Pancreas (tissue), 10 donors: ENCODE measurements at regions not wholly inside any gene's neighbourhood (a gene's known extent, or its start where the extent isn't known, plus 50 kb on each side); places are given as distances from the start of the nearest gene placed in this dataset.
A peak's percentile ranks its signal among the peaks of the same experiment; 100 is the strongest.
"Not testable (repeated sequence)": the region's sequence is repeated elsewhere in the genome, so short reads cannot be mapped to it uniquely, and the experiment has no call there.

ENCODE experiments used
- ATAC-seq, 4 donors: fragments of 200-7000 bp; cut with Tn5 transposase; one replicate each; pipeline versions ENCODE4 v1.8.0 to v1.9.1; 2020; ENCODE audit warnings: mild to moderate bottlenecking in 4 of 4, moderate library complexity in 4 of 4
- DNase-seq, 6 donors: peaks; one replicate each; pipeline ENCODE4 v3.0.0-alpha.2; 2020
- FAIRE-seq: peaks from 2 replicates; lab custom pipeline; 2012; peaks lifted over from hg19 to GRCh38; lab: Jason Lieb, UNC
- H3K27ac ChIP-seq, 4 donors: fragments of 200-600 bp; sonication (generic); 1 replicate in 3 of 4; 2 replicates in 1 of 4; pipeline versions ENCODE4 v1.5.0 to v1.8.0; 2020
- H3K27me3 ChIP-seq, 4 donors: fragments of 200-600 bp; one replicate each; pipeline ENCODE4 v1.8.0; 2021
- H3K36me3 ChIP-seq, 3 donors: fragments of 200-600 bp; sonication (generic) in 1 of 3; one replicate each; pipeline versions ENCODE4 v1.5.0 to v1.8.0; 2020 to 2021
- H3K4me1 ChIP-seq, 3 donors: fragments of 200-600 bp; one replicate each; pipeline ENCODE4 v1.8.0; 2021
- H3K4me3 ChIP-seq, 4 donors: fragments of 200-600 bp; sonication (generic) in 2 of 4; one replicate each; pipeline versions ENCODE4 v1.5.0 to v1.8.0; 2020 to 2021
- H3K9me3 ChIP-seq, 4 donors: fragments of 200-600 bp; one replicate each; pipeline ENCODE4 v1.8.0; 2021
- WGBS, 2 donors: extraction: QIAGEN DNeasy Blood & Tissue Kit; methylation state at CpG; one replicate each; pipeline ENCODE4 v1.1.7; 2013; 5-methylcytosine and 5-hydroxymethylcytosine counted together
- intact Hi-C, 3 donors: fragments of 100-400 bp; cut with DNase I; formaldehyde crosslinking; loops; one replicate each; pipeline versions ENCODE4 v1.11.1 to v1.14.2; 2022
- TF ChIP-seq, protein P1 (sequence below), 4 donors: fragments of 200-600 bp; sonication (generic) in 3 of 4; IDR thresholded peaks; one replicate each; pipeline versions ENCODE4 v1.5.0 to v1.8.0; 2021; ENCODE audit warnings: antibody characterized with exemption in 4 of 4
- donor health status: healthy with polysubstance abuse.
- donor health status: DM: no; HTN: no; CAD: no; lungs with moderate emphysema.
- donor health status: DM: no; HTN: no; CAD: no.
- donor health status: control.
- donor health status: control.
- donor health status: Bipolar disorder and iron deficiency.
- donor health status: DM: yes; HTN: yes; CAD: no.
- donor health status: DM: no; HTN: no; CAD: no.
- donor health status: DM: no; HTN: no; CAD: no.
- donor health status: DM: yes; HTN: yes; CAD: no.

DNA sequence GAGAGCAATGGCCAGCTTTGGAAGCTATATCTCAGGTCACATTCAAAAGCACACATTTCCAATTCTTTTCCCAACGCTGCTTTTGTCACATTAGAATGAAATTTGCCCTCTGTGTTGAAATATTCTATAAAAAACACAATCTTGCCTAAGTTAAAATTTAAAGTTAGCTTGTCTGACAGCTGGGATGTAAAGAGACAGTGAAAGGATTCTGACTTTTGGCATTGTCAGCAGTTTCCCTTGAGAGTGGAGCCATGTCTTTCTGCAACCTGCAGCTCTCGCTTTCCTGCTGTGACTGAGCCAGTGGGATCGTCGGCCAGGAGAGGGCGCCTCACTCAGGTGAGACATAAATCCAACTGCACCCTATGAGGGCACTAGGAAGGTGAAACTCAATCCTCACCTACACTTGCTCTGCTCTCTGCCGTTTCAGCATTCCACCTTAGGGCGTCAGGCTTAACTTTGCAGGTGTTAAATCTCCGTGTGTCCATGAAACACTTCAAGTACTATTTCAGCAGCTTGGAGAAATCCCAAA is 537.9 kb downstream of the TUBA3C start:
- ATAC-seq: peak in 1 of 4 donors; percentile 36
- DNase-seq: peak; percentile 46 to 85 (median 69)
- H3K4me3 ChIP-seq, H3K27ac ChIP-seq, FAIRE-seq, H3K36me3 ChIP-seq, intact Hi-C loops, H3K4me1 ChIP-seq, H3K27me3 ChIP-seq, H3K9me3 ChIP-seq: not testable (repeated sequence)
- WGBS, 2 donors: 14 to 22% methylated on average over 7 to 8 of the region's 8 CpGs
- TF ChIP-seq, protein P1, sequence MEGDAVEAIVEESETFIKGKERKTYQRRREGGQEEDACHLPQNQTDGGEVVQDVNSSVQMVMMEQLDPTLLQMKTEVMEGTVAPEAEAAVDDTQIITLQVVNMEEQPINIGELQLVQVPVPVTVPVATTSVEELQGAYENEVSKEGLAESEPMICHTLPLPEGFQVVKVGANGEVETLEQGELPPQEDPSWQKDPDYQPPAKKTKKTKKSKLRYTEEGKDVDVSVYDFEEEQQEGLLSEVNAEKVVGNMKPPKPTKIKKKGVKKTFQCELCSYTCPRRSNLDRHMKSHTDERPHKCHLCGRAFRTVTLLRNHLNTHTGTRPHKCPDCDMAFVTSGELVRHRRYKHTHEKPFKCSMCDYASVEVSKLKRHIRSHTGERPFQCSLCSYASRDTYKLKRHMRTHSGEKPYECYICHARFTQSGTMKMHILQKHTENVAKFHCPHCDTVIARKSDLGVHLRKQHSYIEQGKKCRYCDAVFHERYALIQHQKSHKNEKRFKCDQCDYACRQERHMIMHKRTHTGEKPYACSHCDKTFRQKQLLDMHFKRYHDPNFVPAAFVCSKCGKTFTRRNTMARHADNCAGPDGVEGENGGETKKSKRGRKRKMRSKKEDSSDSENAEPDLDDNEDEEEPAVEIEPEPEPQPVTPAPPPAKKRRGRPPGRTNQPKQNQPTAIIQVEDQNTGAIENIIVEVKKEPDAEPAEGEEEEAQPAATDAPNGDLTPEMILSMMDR (IDR thresholded peaks at IDR 0.05): peak in 3 of 4 donors; percentile 36 to 43 (median 39)

DNA sequence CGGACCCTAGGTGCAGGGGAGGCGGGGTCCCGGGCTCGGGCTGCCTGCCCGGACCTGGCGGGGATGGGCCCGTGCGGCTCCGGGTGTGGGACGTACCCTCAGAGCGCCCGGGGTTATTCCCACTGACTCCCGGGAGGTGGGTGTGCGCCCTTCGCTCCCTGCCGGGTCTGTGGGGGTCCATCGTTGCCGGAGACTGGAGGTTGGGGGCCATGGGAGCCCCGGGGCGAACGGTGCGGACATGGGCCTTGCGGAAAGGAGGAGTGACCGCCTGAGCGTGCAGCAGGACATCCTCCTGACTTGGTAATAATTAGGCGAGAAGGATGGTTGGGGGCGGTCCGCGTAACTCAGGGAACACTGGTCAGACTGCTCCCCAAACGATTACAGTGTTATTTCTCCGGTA is 552.7 kb downstream of the TUBA3C start:
- H3K4me1 ChIP-seq, ATAC-seq, DNase-seq, FAIRE-seq, H3K27ac ChIP-seq, H3K27me3 ChIP-seq, H3K9me3 ChIP-seq, H3K36me3 ChIP-seq, H3K4me3 ChIP-seq, intact Hi-C loops: not testable (repeated sequence)
- WGBS, 2 donors: 34 to 43% methylated on average over 7 to 24 of the region's 31 CpGs

DNA sequence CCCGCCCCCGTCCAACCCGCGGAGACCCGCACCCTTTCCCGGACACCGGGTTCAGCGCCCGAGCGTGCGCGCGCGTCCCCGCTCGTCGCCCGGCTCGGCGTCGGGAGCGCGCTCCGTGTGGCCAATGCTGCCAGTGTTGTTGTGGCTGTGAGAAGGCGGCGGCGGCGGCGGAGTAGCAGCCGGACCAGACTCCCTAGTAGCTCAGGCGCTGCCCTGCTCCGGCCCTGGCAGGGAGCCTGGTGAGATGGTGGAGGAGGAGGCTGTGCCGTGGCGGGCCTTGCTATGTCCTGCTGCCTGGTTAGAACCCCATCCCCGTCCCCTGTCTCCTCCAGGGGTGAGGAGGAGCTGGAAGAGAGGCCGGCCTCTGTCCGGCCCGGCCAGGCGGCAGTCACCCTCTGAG is 553.2 kb downstream of the TUBA3C start:
- peak in 2 of 6 donors; percentile 21 to 45 for DNase-seq
- TF ChIP-seq, protein P1 (IDR thresholded peaks at IDR 0.05): no peak
- H3K27ac ChIP-seq: no peak overlapping the region
- intact Hi-C loops: no loop called here
- H3K9me3 ChIP-seq: no peaks in the 10 kb centered on the region
- H3K4me3 ChIP-seq: no peak overlapping the region
- H3K27me3 ChIP-seq: no peaks in the 10 kb centered on the region
- H3K4me1 ChIP-seq: no peaks in the 10 kb centered on the region
- 0 to 42% methylated on average over 5 to 39 of the region's 39 CpGs for WGBS, 2 donors
- no peak for FAIRE-seq
- ATAC-seq: no peak
- no peaks in the 10 kb centered on the region for H3K36me3 ChIP-seq

DNA sequence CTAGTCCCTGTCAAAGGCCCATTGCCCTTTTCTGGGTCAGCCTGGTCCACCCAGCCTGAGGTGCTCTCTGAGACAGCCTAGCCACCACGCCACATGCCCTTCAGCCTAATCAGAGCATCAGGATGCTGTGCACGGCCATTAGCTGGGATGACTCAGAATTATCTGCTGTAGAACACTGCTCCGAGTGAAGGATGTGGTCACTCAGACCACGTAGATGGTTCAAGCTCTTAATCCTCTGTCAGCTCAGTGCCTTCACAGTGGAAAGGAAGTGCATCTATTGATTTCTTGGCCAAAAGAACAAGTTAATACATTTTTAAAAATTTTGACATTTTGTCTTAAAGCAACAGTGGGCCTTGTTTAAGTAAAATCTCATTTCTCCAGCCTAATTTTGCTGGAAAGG is 557.6 kb downstream of the TUBA3C start:
- H3K4me3 ChIP-seq, DNase-seq, ATAC-seq, H3K36me3 ChIP-seq, intact Hi-C loops, H3K9me3 ChIP-seq, H3K27ac ChIP-seq, FAIRE-seq, H3K4me1 ChIP-seq, H3K27me3 ChIP-seq: not testable (repeated sequence)
- 25 to 43% methylated on average over 3 to 4 of the region's 4 CpGs for WGBS, 2 donors

DNA sequence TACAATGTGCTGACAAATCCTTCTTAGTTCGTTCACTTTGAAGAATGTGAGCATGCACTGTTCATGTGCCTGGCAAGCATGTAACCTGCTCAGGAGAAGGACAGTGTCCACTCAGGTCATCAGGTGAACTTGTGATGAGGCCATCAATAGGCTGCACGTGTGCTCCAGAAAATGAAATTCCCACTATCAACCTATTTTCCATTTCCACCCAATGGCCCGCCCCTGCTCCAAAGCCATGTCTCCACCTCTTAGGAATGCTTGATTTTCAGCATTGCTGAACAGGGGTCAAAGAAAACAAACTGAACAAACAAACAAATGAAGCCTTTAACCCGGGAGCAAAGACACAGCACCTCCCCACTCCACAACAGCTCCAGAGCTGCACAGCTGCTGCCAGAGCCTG is 563.2 kb downstream of the TUBA3C start:
- WGBS, 2 donors: 40 to 50% methylated on average over 3 of the region's 4 CpGs

DNA sequence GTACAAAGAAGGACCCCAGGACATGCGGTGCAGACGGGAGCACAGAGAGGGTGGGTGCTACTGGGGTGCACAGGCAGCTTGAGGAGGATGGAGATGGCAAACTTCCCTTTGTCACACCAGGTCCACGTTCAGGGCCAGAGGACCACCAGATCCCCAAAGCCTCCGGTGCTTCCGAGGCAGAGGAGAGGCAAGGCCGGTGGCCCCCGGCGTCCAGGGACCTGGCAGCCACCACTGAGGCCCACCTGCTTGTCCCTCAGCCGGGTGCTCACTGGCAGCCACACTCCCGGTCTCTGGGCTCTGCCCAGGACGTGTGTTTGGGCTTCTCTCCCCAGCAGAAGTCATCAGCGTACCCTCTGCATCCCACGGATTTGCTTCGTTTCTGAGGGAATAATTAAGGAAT is 571.1 kb downstream of the TUBA3C start:
- H3K4me1 ChIP-seq, ATAC-seq, H3K4me3 ChIP-seq, H3K36me3 ChIP-seq, H3K9me3 ChIP-seq, H3K27ac ChIP-seq, FAIRE-seq, intact Hi-C loops, H3K27me3 ChIP-seq: not testable (repeated sequence)
- DNase-seq: peak in 1 of 6 donors; percentile 17
- WGBS, 2 donors: 55 to 75% methylated on average over 8 to 13 of the region's 14 CpGs

More for the DNA sequence above, 563.2 kb downstream of the TUBA3C start:
- H3K9me3 ChIP-seq, H3K4me3 ChIP-seq, FAIRE-seq, H3K27me3 ChIP-seq, H3K36me3 ChIP-seq, intact Hi-C loops, DNase-seq, H3K27ac ChIP-seq, H3K4me1 ChIP-seq, ATAC-seq: not testable (repeated sequence)

DNA sequence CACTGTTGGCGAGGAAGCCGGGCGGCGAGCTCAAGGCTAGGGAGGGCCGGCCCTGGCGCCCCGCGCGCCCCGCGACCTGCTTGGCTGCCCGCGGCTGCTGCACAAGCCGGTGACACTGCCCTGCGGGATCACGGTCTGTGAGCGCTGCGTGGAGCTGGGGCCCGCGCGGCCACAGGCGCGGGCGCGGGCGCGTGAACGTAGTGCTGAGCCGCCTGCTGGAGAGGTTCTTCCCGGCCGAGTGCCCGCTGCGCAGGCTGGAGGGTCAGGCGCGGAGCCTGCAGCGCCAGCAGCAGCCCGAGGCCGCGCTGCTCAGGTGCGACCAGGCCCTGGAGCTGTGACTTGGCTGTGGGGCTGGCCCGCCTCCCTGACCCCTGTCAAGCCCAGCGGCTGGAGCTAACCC is 572.3 kb downstream of the TUBA3C start:
- H3K4me3 ChIP-seq, FAIRE-seq, H3K36me3 ChIP-seq, ATAC-seq, H3K27ac ChIP-seq, intact Hi-C loops, H3K4me1 ChIP-seq, H3K27me3 ChIP-seq, H3K9me3 ChIP-seq: not testable (repeated sequence)
- peak in 1 of 6 donors; percentile 30 for DNase-seq
- 23 to 37% methylated on average over 12 to 39 of the region's 42 CpGs for WGBS, 2 donors

DNA sequence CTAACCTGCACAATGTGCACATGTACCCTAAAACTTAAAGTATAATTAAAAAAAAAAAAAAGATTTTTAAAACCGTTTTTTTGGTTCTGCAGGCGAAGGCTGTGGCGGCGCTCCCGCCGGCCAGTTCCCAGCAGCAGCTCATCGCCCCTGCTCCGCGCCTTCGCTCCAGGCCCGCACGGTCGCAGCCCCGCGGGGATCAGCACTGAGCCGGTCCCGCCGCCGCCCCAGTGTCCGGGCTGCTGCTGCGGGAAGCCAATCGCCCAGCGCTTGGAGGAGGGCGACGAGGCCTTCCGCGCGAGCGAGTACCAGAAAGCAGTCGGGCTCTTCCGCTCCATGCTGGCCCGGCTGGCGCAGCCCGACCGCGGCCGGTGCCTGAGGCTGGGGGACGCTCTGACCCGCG is 572.8 kb downstream of the TUBA3C start:
- DNase-seq, ATAC-seq, FAIRE-seq: not testable (repeated sequence)

DNA sequence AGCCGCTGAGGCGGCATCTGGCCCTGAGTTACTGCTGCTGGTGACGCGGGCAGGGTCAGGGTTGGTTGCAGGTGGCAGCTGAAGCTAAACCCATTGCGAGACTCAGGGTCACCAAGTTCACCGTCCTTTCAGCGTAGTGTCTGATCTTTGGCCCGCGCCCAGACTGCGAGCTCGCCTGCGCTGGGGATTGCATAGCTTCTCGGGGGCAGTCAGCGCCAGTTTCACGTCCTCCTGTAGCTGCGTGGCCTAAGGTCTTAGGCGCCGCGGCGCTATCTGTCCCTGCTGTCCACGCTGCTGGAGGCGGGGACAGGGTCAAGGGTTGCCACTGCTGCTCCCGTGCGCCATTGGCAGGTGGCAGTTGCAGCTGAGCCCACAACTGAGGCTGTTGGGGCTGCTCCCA is 581.3 kb downstream of the TUBA3C start:
- intact Hi-C loops, FAIRE-seq, ATAC-seq, H3K4me1 ChIP-seq, H3K9me3 ChIP-seq, H3K4me3 ChIP-seq, H3K27me3 ChIP-seq, H3K27ac ChIP-seq, H3K36me3 ChIP-seq, DNase-seq: not testable (repeated sequence)
- 60 to 63% methylated on average over 12 to 23 of the region's 24 CpGs for WGBS, 2 donors

More for the DNA sequence above, 572.8 kb downstream of the TUBA3C start:
- H3K27ac ChIP-seq, intact Hi-C loops, H3K9me3 ChIP-seq, H3K4me1 ChIP-seq, H3K36me3 ChIP-seq, H3K27me3 ChIP-seq, H3K4me3 ChIP-seq: not testable (repeated sequence)
- WGBS, 2 donors: 27 to 42% methylated on average over 14 to 29 of the region's 40 CpGs

DNA sequence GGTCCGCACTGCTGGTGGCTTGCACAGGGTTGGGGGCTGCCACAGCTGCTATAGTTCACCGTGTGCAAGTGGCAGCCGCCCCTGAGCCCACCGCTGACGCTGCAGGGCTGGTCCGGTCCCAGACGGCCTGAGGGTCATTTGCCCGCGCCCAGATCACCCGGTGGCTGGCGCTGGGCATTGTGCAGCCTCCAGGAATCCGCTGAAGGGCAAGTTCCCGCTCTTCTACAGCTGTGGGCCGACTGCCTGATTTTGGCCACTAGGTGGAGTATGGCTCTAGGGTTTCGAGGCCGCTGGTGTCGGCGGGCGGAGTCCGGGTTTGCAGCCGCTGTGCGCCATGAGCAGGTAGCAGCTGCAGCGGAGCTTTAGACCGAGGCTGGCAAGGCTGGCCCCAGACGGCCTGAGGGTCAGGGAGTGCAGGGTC is 581.8 kb downstream of the TUBA3C start:
- H3K27ac ChIP-seq, H3K4me1 ChIP-seq, FAIRE-seq, intact Hi-C loops, H3K27me3 ChIP-seq, H3K9me3 ChIP-seq, H3K36me3 ChIP-seq, H3K4me3 ChIP-seq, ATAC-seq: not testable (repeated sequence)
- peak in 2 of 6 donors; percentile 33 to 54 for DNase-seq
- WGBS, 2 donors: 30 to 37% methylated on average over 21 to 25 of the region's 25 CpGs

DNA sequence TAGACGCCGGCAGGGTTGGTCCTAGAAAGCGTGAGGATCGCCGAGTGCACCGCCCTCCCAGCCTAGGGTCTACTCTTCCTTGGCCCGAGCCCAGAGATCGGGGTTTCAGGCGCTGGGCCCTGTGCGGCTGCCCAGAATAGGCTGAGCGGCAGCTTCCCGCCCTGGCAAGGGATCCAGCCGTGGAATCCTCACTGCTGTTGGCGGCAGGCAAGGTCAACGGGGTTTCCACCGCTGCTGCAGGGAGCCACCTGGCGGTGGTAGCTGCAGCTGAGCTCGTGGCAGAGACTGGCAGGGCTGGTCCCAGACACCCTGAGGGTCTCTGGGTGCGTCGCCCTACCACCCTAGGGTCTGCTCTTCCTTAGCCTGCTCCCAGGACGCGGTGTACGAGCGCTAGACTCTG is 583.1 kb downstream of the TUBA3C start:
- FAIRE-seq, H3K27me3 ChIP-seq, H3K4me1 ChIP-seq, intact Hi-C loops, H3K27ac ChIP-seq, ATAC-seq, H3K36me3 ChIP-seq, H3K9me3 ChIP-seq, H3K4me3 ChIP-seq: not testable (repeated sequence)
- peak in 1 of 6 donors; percentile 46 for DNase-seq
- 56 to 62% methylated on average over 19 to 24 of the region's 24 CpGs for WGBS, 2 donors
